GM21360 (cell line): ENCODE measurements at regions not wholly inside any gene's neighbourhood (a gene's known extent, or its start where the extent isn't known, plus 50 kb on each side); places are given as distances from the start of the nearest gene placed in this dataset.

Experiments
- ATAC-seq: cut with Tn5 transposase; IDR thresholded peaks from one replicate; pipeline ENCODE4 v1.9.1; 2021; ENCODE audit warnings: mild to moderate bottlenecking, moderate library complexity; ENCODE audit not compliant: unreplicated experiment

- no peak for ATAC-seq
These were observed 179.7 kb downstream of the ST6GAL2 start for GRCh38 chr2:106706283-106706682.

- no peak for ATAC-seq
These were observed 177.8 kb downstream of the ST6GAL2 start for GRCh38 chr2:106708209-106708608.

DNA sequence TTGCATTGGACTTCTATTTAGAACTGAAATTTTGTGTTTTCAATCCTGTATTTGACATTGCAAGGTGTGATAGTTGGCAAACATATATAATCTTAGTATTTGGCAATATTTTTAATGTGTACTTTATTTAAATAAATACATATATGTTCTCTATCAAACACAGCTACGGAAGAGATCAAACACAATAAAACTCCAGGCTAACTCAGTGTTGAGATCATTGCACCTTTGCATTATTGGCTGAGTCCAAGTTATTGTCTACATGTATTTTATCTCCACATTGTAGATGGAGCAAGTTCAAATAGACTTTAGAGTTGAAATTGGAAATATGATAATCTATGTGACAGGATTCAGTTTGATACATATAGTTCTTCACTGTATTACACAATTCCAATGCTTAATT is 176.7 kb downstream of the ST6GAL2 start:
- ATAC-seq, result no peak

- ATAC-seq, result no peak
These were observed 166.7 kb downstream of the ST6GAL2 start for GRCh38 chr2:106719222-106719621.

DNA sequence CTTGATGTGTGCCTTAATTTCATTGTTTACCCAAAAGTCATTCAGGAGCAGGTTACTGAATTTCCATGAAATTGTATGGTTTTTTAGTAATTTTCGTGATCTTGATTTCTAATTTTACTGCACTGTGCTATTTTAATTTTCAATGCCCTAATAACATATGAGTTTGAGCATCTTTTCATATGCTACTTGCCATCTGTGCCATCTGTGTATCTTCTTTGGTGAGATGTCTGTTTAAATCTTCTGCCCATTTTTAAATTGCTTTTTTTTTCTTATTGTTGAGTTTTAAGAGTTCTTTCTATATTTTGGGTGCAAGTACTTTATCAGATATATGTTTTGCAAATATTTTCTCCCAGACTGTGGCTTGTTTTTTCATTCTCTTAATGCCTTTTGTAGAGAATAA is 165.9 kb downstream of the ST6GAL2 start:
- no peak for ATAC-seq

DNA sequence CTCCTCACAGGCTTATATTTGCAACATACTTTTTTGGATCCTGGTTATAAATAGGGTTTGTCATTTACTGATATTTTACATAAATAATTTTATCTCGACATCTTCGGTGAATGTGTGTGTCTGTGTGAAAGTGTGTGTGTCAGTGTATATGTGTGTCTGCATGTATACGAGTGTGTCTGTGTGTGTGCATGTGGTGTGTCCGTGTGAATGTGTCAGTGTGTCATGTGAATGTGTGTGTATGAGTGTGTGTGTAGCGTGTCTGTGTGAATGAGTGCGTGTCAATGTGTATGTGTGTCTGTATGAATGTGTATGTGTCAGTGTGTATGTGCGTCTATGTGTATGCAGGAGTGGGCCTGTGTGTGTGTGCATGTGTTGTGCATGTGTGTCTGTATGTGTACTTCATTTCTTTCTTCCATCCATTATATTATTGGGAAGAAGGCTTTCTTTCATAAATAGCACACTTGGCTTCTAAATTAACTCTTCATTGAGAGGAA is 161.6 kb downstream of the ST6GAL2 start:
- no peak for ATAC-seq

GRCh38 chr2:106734165-106734564 is 151.8 kb downstream of the ST6GAL2 start:
- ATAC-seq, result no peak

GRCh38 chr2:106735807-106736206 is 150.2 kb downstream of the ST6GAL2 start:
- ATAC-seq, result no peak

GRCh38 chr2:106736221-106736620 is 149.7 kb downstream of the ST6GAL2 start:
- ATAC-seq, result no peak

GRCh38 chr2:106745468-106745867 is 140.5 kb downstream of the ST6GAL2 start:
- ATAC-seq, result no peak

GRCh38 chr2:106749823-106750222 is 136.1 kb downstream of the ST6GAL2 start:
- no peak for ATAC-seq
